Activated B cell treated with CpG ODN at 0.5 μM for 24 hours (primary cell): ENCODE measurements at regions not wholly inside any gene's neighbourhood (a gene's known extent, or its start where the extent isn't known, plus 50 kb on each side); places are given as distances from the start of the nearest gene placed in this dataset.

Experiments
- ATAC-seq: fragments of 200-7000 bp; cut with Tn5 transposase; one replicate; pipeline ENCODE4 v1.10.0; 2021; ENCODE audit warnings: low read depth, mild to moderate bottlenecking, moderate library complexity
- CTCF ChIA-PET: fragments of 350-600 bp; sonication (Branson Sonifier 250); formaldehyde crosslinking; loops from one replicate; lab custom pipeline; 2021; ENCODE audit warnings: antibody characterized with exemption; lab: Charles Lee
- POLR2A ChIA-PET: fragments of 350-600 bp; sonication (Branson Sonifier 250); formaldehyde crosslinking; loops from one replicate; lab custom pipeline; 2021; ENCODE audit warnings: antibody characterized with exemption; lab: Charles Lee
- DNase-seq: peaks from one replicate; pipeline ENCODE4 v3.0.0; 2022
- H3K27ac Mint-ChIP-seq: one replicate; pipeline ENCODE4 v1.8.0; 2020; ENCODE audit warnings: mixed read lengths
- H3K27me3 Mint-ChIP-seq: one replicate; pipeline ENCODE4 v1.8.0; 2021; ENCODE audit warnings: mixed read lengths
- H3K36me3 Mint-ChIP-seq: one replicate; pipeline ENCODE4 v1.8.0; 2021; ENCODE audit warnings: low read depth, mixed read lengths
- H3K4me1 Mint-ChIP-seq: one replicate; pipeline ENCODE4 v1.8.0; 2021; ENCODE audit warnings: mixed read lengths
- H3K4me3 Mint-ChIP-seq: one replicate; pipeline ENCODE4 v1.8.0; 2020; ENCODE audit warnings: mild to moderate bottlenecking, mixed read lengths
- H3K9me3 Mint-ChIP-seq: one replicate; pipeline ENCODE4 v1.8.0; 2020; ENCODE audit warnings: mixed read lengths
- CTCF ChIP-seq: fragments of 200-600 bp; IDR thresholded peaks from one replicate; pipeline ENCODE4 v1.8.0; 2022; ENCODE audit warnings: antibody characterized with exemption, mild to moderate bottlenecking
- intact Hi-C: fragments of 100-400 bp; cut with micrococcal nuclease; formaldehyde crosslinking; loops from one replicate; pipeline ENCODE4 v1.15.1; 2024

GRCh38 chr12:38586789-38587188 lies 270.2 kb downstream of the ALG10B start:
- Mint-ChIP-seq H3K27ac (no peak overlapping the region), H3K9me3 (peaks cover 11% of the 10 kb centered on the region), H3K4me3 (no peak overlapping the region), H3K36me3 (no peaks in the 10 kb centered on the region), H3K4me1 (no peaks in the 10 kb centered on the region), H3K27me3 (no peaks in the 10 kb centered on the region)
- POLR2A ChIA-PET, result no interaction called here
- no peak for TF ChIP-seq CTCF
- CTCF ChIA-PET, result no interaction called here
- ATAC-seq (no peak), DNase-seq (no peak)
- intact Hi-C loops, result no loop called here

- ChIA-PET POLR2A (no interaction called here), CTCF (no interaction called here)
- Mint-ChIP-seq H3K9me3 (peaks cover 12% of the 10 kb centered on the region), H3K4me1 (no peaks in the 10 kb centered on the region), H3K27ac (no peak overlapping the region), H3K4me3 (no peak overlapping the region), H3K27me3 (no peaks in the 10 kb centered on the region), H3K36me3 (no peaks in the 10 kb centered on the region)
- intact Hi-C loops, result no loop called here
- DNase-seq (no peak), ATAC-seq (no peak)
- no peak for TF ChIP-seq CTCF
Observed at GRCh38 chr12:38587594-38587993, 271.0 kb downstream of the ALG10B start.

GRCh38 chr12:38588624-38589305 lies 272.2 kb downstream of the ALG10B start:
- Mint-ChIP-seq H3K4me3 (no peak overlapping the region), H3K36me3 (no peaks in the 10 kb centered on the region), H3K4me1 (no peaks in the 10 kb centered on the region), H3K27me3 (no peaks in the 10 kb centered on the region), H3K9me3 (peaks cover 10% of the 10 kb centered on the region), H3K27ac (no peak overlapping the region)
- CTCF ChIA-PET, result no interaction called here
- POLR2A ChIA-PET, result interaction anchor here (0.6 kb wide), 1 partner anchor 27 kb away, joined by 7 read pairs; no protein-coding TSS in a partner anchor
- DNase-seq (no peak), ATAC-seq (no peak)
- TF ChIP-seq CTCF, result no peak
- intact Hi-C loops, result no loop called here

GRCh38 chr12:38589306-38589632 lies 272.7 kb downstream of the ALG10B start:
- POLR2A ChIA-PET, result interaction anchor here (0.6 kb wide), 1 partner anchor 28 kb away, joined by 7 read pairs; no protein-coding TSS in a partner anchor
- intact Hi-C loops, result no loop called here

GRCh38 chr12:38601949-38602348 lies 285.4 kb downstream of the ALG10B start:
- Mint-ChIP-seq H3K9me3 (peaks cover 8% of the 10 kb centered on the region), H3K36me3 (no peaks in the 10 kb centered on the region), H3K27me3 (no peaks in the 10 kb centered on the region), H3K4me1 (no peaks in the 10 kb centered on the region), H3K4me3 (no peak overlapping the region), H3K27ac (no peak overlapping the region)
- no peak for TF ChIP-seq CTCF
- CTCF ChIA-PET, result no interaction called here
- intact Hi-C loops, result no loop called here
- no peak for ATAC-seq
- DNase-seq, result no peak
- POLR2A ChIA-PET, result no interaction called here

More at GRCh38 chr12:38589306-38589632, 272.7 kb downstream of the ALG10B start:
- ATAC-seq (no peak), DNase-seq (no peak)
- H3K27me3 Mint-ChIP-seq, result no peaks in the 10 kb centered on the region
- CTCF ChIA-PET, result no interaction called here
- H3K4me3 Mint-ChIP-seq, result no peak overlapping the region
- TF ChIP-seq CTCF, result no peak
- H3K36me3 Mint-ChIP-seq, result no peaks in the 10 kb centered on the region
- peaks cover 10% of the 10 kb centered on the region for H3K9me3 Mint-ChIP-seq
- no peaks in the 10 kb centered on the region for H3K4me1 Mint-ChIP-seq
- no peak overlapping the region for H3K27ac Mint-ChIP-seq
